ENCODE measurements at regions not wholly inside any gene's neighbourhood (a gene's known extent, or its start where the extent isn't known, plus 50 kb on each side); places are given as distances from the start of the nearest gene placed in this dataset.

DNA sequence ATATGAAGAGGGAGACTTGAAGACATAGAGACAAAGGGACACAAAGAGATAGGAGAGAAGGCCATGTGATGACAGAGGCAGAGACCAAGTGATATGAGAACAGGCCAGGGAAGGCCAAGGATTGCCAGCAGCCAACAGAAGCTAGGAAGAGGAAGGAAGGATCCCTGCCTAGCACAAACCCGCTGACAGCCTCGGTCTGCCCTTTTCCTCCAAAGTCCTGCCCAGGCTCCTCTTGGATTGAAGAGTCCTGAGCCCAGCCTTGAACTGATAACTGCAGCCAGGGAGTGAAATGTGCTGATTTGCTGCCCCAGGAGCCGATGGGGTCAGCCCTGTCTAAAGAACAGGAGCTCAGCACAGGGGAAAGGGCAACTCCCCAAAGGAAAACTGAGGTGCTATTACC, 76.6 kb downstream of the MCFD2 start:
- no peak for TF ChIP-seq POLR2AphosphoS5 (IDR thresholded peaks at IDR 0.05; ENCODE audit: low read depth, low read length)
- TF ChIP-seq, protein P1, sequence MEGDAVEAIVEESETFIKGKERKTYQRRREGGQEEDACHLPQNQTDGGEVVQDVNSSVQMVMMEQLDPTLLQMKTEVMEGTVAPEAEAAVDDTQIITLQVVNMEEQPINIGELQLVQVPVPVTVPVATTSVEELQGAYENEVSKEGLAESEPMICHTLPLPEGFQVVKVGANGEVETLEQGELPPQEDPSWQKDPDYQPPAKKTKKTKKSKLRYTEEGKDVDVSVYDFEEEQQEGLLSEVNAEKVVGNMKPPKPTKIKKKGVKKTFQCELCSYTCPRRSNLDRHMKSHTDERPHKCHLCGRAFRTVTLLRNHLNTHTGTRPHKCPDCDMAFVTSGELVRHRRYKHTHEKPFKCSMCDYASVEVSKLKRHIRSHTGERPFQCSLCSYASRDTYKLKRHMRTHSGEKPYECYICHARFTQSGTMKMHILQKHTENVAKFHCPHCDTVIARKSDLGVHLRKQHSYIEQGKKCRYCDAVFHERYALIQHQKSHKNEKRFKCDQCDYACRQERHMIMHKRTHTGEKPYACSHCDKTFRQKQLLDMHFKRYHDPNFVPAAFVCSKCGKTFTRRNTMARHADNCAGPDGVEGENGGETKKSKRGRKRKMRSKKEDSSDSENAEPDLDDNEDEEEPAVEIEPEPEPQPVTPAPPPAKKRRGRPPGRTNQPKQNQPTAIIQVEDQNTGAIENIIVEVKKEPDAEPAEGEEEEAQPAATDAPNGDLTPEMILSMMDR (IDR thresholded peaks at IDR 0.05), result no peak
- no peak for TF ChIP-seq SIN3A (IDR thresholded peaks at IDR 0.05; ENCODE audit: borderline replicate concordance, insufficient read depth, low read depth, low read length)
- TF ChIP-seq, protein P2, sequence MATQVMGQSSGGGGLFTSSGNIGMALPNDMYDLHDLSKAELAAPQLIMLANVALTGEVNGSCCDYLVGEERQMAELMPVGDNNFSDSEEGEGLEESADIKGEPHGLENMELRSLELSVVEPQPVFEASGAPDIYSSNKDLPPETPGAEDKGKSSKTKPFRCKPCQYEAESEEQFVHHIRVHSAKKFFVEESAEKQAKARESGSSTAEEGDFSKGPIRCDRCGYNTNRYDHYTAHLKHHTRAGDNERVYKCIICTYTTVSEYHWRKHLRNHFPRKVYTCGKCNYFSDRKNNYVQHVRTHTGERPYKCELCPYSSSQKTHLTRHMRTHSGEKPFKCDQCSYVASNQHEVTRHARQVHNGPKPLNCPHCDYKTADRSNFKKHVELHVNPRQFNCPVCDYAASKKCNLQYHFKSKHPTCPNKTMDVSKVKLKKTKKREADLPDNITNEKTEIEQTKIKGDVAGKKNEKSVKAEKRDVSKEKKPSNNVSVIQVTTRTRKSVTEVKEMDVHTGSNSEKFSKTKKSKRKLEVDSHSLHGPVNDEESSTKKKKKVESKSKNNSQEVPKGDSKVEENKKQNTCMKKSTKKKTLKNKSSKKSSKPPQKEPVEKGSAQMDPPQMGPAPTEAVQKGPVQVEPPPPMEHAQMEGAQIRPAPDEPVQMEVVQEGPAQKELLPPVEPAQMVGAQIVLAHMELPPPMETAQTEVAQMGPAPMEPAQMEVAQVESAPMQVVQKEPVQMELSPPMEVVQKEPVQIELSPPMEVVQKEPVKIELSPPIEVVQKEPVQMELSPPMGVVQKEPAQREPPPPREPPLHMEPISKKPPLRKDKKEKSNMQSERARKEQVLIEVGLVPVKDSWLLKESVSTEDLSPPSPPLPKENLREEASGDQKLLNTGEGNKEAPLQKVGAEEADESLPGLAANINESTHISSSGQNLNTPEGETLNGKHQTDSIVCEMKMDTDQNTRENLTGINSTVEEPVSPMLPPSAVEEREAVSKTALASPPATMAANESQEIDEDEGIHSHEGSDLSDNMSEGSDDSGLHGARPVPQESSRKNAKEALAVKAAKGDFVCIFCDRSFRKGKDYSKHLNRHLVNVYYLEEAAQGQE (IDR thresholded peaks at IDR 0.05; ENCODE audit: insufficient read depth in 1 of 2, low read depth in 2 of 2, low read length in 1 of 2), result no peak

All from Panc1 (cell line).